NCI-H1417 treated with DMSO at 0.1 percent for 48 hours (cell line): ENCODE measurements at regions not wholly inside any gene's neighbourhood (a gene's known extent, or its start where the extent isn't known, plus 50 kb on each side); places are given as distances from the start of the nearest gene placed in this dataset.
"Not testable (repeated sequence)": the region's sequence is repeated elsewhere in the genome, so short reads cannot be mapped to it uniquely, and the experiment has no call there.

Experiments
- DNase-seq: peaks from one replicate; lab custom pipeline; 2025; lab: John Stamatoyannopoulos, UW

- not testable (repeated sequence) for DNase-seq
These were observed 279.7 kb upstream of the CHRM3 start for GRCh38 chr1:239106689-239107088.

- no peak for DNase-seq
These were observed 287.8 kb upstream of the CHRM3 start for GRCh38 chr1:239098400-239099037.

GRCh38 chr1:239091537-239091936 is 294.8 kb upstream of the CHRM3 start:
- DNase-seq = no peak

- no peak for DNase-seq
These were observed 301.8 kb upstream of the CHRM3 start for GRCh38 chr1:239084459-239085080.

DNA sequence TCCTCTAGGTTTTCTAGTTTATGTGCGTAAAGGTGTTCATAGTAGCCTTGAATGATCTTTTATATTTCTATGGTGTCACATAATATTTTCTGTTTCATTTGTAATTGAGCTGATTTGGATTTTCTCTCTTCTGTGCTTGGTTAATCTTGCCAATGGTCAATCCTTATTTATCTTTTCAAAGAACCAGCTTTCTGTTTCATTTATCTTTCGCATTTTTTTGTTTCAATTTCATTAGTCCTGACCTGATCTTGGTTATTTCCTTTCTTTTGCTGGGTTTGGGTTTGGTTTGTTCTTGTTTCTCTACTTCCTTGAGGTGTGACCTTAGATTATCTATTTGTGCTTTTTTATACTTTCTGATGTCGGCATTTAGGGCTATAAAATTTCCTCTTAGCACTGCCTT is 304.4 kb upstream of the CHRM3 start:
- DNase-seq = not testable (repeated sequence)

- DNase-seq = no peak
These were observed 318.9 kb upstream of the CHRM3 start for GRCh38 chr1:239067480-239067879.

DNA sequence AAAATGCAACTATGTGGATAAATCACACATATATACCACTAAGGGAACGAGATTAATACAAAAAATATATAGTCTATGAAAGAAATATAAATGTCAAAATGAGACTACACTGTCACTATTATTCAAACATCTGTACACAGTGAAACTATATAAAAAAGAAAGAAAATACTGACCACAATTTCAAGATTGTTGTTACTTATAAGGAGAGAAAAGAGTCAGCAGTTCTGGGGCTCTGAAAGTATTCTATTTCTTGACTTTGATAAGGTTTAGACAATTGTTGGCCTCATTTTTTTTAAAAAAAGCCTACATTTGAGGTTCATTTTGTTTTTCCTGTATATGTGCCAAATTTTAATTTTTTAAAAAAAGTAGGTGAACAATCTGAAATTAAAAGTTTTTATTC is 319.3 kb upstream of the CHRM3 start:
- no peak for DNase-seq

DNA sequence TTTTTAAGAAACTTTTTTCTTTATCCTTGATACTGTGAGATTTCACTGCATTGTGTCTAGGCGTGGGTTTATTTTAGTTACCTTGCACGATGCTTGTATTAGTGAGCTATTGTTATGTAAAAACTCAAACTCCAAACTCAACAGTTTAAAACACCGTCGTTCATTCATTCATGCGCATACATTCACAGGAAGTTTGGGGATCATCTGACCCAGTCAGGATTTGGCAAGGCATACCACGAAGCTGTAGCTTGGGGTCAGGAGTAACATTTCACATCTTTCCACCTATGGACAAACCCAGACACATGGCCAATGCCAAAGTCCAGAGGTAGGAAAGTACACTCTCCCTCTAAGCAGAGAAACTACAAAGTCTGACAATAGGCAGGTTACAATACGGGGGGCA is 324.6 kb upstream of the CHRM3 start:
- no peak for DNase-seq

DNA sequence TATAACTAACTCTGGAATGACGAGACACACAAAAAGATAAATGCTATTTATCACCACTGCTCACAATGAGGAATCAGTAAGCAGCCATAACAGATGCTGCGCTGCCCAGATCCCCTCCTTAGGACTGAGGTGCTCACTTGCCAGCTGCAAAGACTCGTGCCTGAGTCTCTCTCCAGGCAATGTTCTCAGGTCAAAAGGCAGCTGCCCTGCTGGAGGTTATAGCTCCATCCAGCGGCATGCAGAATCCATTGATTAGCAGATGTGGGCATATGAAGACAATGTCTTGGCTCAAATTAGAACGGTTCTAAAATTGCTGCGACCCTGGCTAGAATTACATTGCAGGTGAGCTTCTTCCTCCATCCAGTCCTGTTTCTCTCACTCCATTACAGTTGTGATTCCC is 328.2 kb upstream of the CHRM3 start:
- no peak for DNase-seq

GRCh38 chr1:239056940-239057339 is 329.4 kb upstream of the CHRM3 start:
- DNase-seq = no peak

DNA sequence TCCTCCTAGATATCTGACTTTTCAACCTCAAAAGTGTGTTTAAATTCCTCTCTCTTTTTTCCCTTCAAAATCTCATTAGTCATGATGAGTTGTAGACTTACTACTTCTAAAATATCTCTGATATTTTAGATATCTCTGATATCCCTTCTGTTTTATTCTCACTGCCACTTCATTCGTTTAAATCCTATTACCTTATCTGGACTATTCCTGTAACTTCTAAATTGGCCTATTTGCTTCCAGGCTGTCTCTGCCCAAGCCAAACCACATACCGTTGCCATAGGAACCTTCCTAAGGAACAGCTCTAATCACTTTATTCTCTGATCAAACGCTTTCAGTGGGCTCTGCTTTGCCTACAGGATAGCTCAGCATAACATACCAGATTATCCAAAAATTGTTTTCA is 333.1 kb upstream of the CHRM3 start:
- no peak for DNase-seq

DNA sequence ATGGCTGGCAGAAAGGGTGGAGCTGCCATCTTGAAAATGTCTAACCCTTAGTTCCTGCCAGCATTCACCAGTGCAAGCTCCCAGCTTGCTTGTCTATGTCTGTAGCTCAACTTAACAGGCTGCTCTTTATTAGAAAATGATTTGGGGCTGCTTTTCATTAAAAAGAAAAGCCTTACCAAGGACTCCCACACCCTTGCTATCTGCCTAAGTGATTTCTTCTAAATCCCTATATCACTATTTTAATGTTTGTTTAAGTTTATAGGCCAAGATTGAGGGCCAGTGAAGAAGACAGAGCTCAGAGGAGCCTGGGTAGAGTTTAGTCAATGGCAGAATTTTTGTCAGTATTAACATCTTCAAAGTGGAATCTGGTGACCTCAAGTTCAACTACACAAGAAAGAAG is 336.8 kb upstream of the CHRM3 start:
- no peak for DNase-seq

DNA sequence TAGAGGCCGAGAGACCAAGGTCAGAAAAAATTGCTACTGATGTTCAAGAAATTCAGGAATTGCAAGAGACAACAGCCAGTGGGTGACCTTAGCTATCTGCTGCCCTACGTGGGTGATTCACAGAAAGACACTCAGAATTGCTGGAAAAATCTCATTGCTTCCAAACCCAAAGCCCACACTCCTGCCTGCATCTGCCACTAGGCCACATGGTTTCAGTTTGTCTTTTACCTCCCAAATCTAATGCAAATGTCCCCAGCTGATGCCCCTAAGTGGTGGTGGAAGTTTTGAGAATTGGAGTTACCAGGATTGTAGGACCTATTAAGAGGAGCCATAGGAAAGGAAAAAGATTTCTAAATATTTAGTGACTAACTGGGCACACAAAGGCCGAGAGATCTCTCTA is 341.5 kb upstream of the CHRM3 start:
- DNase-seq = no peak

DNA sequence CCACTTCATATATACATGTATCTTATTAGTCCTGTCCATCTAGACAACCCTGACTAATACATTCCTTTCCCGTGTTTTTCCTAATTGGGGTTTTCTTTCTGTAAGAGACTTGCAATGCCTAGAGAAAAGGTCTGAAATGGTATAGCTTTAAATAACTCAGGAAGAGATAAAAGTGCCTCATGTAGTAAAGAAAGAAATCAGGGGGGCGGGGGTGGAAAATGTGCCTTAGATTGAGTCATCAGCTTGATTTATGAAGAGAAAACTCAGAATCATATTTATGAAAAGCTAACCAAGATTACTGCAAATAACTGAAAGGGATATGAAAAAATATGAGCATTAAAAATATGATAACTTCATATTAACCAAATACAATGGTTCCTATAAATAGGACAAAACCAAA is 345.8 kb upstream of the CHRM3 start:
- DNase-seq = no peak

DNA sequence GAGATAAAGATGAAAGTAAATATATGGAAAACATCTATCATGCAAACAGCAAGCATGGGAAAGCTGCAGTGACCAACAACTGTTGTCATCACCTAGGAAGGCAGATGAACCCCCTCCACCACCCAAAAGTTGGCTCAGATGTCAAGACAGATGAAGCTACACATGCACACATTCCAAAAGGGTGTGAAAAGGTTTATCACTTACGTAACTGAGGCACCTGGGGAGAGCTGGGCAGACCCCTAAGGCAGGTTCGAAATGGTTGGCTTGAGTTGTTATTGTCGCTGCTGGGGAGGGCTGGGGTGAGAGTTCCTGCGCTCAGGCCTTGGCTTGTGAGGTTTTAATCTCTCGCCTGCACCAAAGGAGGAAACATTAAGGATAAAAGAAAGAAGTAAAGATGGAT is 355.1 kb upstream of the CHRM3 start:
- no peak for DNase-seq

DNA sequence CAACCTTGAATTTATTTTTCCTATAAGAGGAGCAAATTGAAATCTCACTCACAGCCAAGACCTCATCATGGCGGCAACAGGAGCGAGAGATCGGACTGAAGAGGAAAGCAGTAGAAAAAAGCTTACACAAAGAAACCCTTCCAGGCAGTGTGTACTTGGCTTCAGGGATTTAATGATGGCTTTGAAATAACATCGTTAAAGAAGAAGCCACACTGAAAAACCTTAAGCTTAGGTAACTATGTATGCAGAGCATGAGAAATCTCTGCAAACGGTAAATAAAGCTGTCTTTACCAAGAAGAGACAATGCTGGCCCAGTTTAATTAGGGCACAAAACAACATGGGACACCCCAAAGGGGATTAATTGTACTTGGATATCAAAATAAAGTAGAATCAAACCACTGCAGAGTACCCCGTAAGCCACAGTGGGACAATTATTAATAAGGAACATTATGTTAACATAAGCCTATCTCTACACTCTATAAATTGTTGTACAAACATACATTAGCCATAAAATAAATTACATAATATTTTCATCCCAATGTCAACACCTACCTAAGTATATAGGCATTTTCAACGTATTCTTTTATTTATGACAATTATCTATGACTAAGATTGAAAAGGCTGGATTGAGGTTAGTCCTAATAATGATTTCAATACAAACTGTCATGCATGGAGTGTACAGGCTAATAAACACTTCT is 360.2 kb upstream of the CHRM3 start:
- DNase-seq = no peak

DNA sequence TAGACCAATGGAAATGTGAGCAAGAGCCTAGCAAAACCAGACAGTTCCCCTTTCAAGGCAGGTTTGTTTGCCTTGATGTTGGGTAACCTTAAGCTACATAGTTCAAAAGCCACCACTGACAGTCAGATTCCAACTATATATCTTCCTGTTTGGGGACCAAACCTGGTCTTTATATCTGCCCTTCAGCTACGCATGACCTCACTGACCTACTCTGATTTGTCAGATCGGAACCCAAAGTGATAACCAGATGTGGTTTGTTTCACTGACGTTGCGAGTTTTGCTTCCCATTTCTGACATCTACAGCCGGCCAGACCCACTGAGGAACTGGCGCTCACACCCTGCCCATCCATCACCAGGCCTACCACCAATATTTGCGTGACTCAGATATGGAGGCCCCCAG is 361.1 kb upstream of the CHRM3 start:
- DNase-seq = no peak

DNA sequence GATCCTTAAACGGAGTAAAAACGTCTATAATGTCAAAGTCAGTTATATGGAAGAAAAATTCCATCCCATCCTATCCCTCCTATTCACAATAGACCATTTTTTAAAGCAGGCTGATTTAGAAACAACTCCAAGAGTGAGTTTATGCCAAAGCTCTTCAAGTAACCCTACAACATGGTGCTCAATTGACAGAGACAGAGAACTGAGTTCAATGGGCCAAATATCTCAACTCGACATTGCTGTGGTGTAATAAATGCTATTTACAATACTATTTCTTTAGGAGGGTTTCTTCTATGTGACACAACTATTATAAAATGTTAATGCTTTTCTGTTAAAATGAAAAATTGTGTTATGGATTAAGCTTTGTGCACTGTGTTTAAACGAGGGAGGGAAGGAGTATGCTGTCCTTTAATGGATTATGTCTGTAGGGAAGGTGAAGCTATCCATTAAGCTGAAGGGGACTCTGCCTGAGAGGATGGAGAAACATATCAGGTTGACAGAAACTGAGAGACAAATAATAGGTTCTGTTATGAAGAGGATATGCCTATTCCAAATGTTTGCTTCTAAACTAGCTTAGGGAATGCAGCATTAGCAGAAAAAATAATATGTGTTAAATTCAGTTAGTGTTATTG is 362.5 kb upstream of the CHRM3 start:
- no peak for DNase-seq

- DNase-seq = no peak
These were observed 370.0 kb upstream of the CHRM3 start for GRCh38 chr1:239016337-239016736.

GRCh38 chr1:239011382-239011781 is 375.0 kb upstream of the CHRM3 start:
- DNase-seq = no peak

DNA sequence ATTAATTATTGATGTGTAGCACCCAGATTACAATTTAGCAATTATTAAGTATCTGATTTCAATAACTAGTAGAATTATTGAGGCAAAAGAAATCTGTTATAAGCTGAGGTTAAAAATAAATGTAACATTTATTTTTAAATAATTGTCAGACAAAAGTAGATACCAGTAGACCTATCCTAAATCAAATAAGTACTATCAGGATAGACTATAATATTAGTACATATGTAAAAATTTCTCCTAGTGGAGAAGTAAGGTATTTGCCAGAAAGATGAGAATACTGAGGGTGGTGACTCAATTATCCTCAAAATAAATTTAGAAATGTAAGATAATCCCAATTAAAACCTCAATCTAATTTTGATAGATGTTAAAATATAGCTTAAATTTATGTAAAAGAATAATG is 377.8 kb upstream of the CHRM3 start:
- no peak for DNase-seq

DNA sequence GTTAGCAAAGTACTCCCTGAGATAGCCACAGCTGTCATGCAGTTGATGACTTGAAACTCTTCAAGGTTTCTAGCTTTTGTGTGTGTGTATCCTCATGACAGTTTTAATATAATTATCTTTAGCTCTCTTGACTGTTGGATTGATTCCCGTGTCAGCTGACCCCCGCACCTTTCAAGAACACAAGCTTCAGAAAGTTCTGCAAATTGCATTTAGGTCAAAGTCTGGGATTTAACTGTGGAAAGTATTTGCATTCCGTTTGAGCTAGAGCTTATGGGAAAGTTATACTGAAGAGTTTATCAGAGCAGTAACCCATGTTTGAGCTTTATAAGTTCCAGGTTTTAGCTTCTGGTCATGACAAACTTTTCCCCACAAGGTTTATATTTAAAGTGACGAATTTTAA is 380.1 kb upstream of the CHRM3 start:
- no peak for DNase-seq

DNA sequence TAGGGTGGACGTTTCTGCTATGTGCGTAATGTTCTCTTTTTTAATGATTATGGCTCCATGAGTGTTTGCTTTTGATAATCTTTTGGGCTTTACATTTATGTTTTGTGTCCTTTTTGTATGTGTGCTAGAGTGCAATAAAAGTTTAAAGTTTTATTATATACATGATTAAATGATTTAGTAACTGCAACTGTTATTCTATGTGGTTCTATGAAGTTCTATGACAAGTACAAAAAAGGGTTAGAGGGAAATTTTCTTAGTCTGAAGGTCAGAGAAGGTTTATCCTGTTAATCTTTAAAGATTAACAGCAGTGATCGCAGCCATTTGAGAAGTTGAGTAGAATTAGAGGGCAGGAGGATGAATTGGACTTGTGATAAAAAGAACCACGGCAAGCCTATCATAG is 386.4 kb upstream of the CHRM3 start:
- no peak for DNase-seq
